ENCODE measurements at regions not wholly inside any gene's neighbourhood (a gene's known extent, or its start where the extent isn't known, plus 50 kb on each side); places are given as distances from the start of the nearest gene placed in this dataset.

GRCh38 chr4:138086611-138087041, 155.5 kb downstream of the SLC7A11 start:
- TF ChIP-seq CTCF (conservative IDR thresholded peaks at IDR 0.05) (no peak), ZFX (IDR thresholded peaks at IDR 0.05) (no peak)
